Neural progenitor cell (in vitro differentiated cells): ENCODE measurements at regions not wholly inside any gene's neighbourhood (a gene's known extent, or its start where the extent isn't known, plus 50 kb on each side); places are given as distances from the start of the nearest gene placed in this dataset.

ENCODE experiments used
- CTCF ChIP-seq: fragments of 200-600 bp; sonication (generic); IDR thresholded peaks from 2 replicates; pipeline ENCODE4 v1.5.1; 2017; ENCODE audit warnings: antibody characterized with exemption, mild to moderate bottlenecking
- EZH2 ChIP-seq: fragments of 200-600 bp; sonication (generic); IDR thresholded peaks from 2 replicates; pipeline ENCODE4 v1.6.1; 2017; ENCODE audit warnings: antibody characterized with exemption, mild to moderate bottlenecking, moderate library complexity
- EZH2phosphoT487 ChIP-seq: fragments of 200-600 bp; sonication (generic); IDR thresholded peaks from 2 replicates; pipeline ENCODE4 v1.6.1; 2017; ENCODE audit warnings: antibody characterized with exemption

GRCh38 chr4:110400086-110400485 lies 75.9 kb upstream of the ENPEP start:
- TF ChIP-seq CTCF (no peak), EZH2 (no peak), EZH2phosphoT487 (no peak)
